Neural crest cell (in vitro differentiated cells): ENCODE measurements at regions not wholly inside any gene's neighbourhood (a gene's known extent, or its start where the extent isn't known, plus 50 kb on each side); places are given as distances from the start of the nearest gene placed in this dataset.

Source experiments
- DNase-seq: peaks from one replicate; pipeline ENCODE4 v3.0.0; 2021; ENCODE audit warnings: low read depth, mixed read lengths, low spot score
- H3K27ac Mint-ChIP-seq: one replicate; pipeline ENCODE4 v1.8.0; 2021; ENCODE audit warnings: mild to moderate bottlenecking, mixed read lengths; ENCODE audit not compliant: unreplicated experiment
- H3K27me3 Mint-ChIP-seq: 2 replicates; pipeline ENCODE4 v1.8.0; 2021; ENCODE audit warnings: low read depth, mild to moderate bottlenecking, mixed read lengths
- H3K36me3 Mint-ChIP-seq: 2 replicates; pipeline ENCODE4 v1.8.0; 2021; ENCODE audit warnings: low read depth, mild to moderate bottlenecking, mixed read lengths
- H3K4me1 Mint-ChIP-seq: 2 replicates; pipeline ENCODE4 v1.8.0; 2021; ENCODE audit warnings: mixed read lengths
- H3K4me3 Mint-ChIP-seq: one replicate; pipeline ENCODE4 v1.8.0; 2021; ENCODE audit warnings: mild to moderate bottlenecking, mixed read lengths
- H3K9me3 Mint-ChIP-seq: 2 replicates; pipeline ENCODE4 v1.8.0; 2021; ENCODE audit warnings: mixed read lengths
- CTCF ChIP-seq: fragments of 200-600 bp; sonication (generic); conservative IDR thresholded peaks from 2 replicates; pipeline ENCODE4 v1.5.0; 2021; ENCODE audit warnings: antibody characterized with exemption, mild to moderate bottlenecking

- TF ChIP-seq CTCF = no peak
- Mint-ChIP-seq H3K4me1 (peaks cover 20% of the 10 kb centered on the region), H3K27ac (no peak overlapping the region), H3K27me3 (peaks cover 2% of the 10 kb centered on the region), H3K4me3 (no peak overlapping the region), H3K36me3 (no peaks in the 10 kb centered on the region), H3K9me3 (no peaks in the 10 kb centered on the region)
- DNase-seq = no peak
Measured at GRCh38 chr12:115320967-115321366, 637.0 kb upstream of the TBX3 start.

GRCh38 chr12:115320451-115320850, 636.5 kb upstream of the TBX3 start:
- H3K27ac Mint-ChIP-seq = no peak overlapping the region
- peaks cover 20% of the 10 kb centered on the region for H3K4me1 Mint-ChIP-seq
- H3K9me3 Mint-ChIP-seq = no peaks in the 10 kb centered on the region

GRCh38 chr12:115319446-115320040, 635.6 kb upstream of the TBX3 start:
- peaks cover 20% of the 10 kb centered on the region for H3K4me1 Mint-ChIP-seq
- H3K9me3 Mint-ChIP-seq = no peaks in the 10 kb centered on the region
- H3K27me3 Mint-ChIP-seq = peaks cover 2% of the 10 kb centered on the region
- no peak for DNase-seq
- no peak overlapping the region for H3K4me3 Mint-ChIP-seq
- TF ChIP-seq CTCF = no peak
- H3K27ac Mint-ChIP-seq = no peak overlapping the region
- H3K36me3 Mint-ChIP-seq = no peaks in the 10 kb centered on the region

More at GRCh38 chr12:115320451-115320850, 636.5 kb upstream of the TBX3 start:
- peaks cover 2% of the 10 kb centered on the region for H3K27me3 Mint-ChIP-seq
- DNase-seq = no peak
- no peak for TF ChIP-seq CTCF
- no peak overlapping the region for H3K4me3 Mint-ChIP-seq
- no peaks in the 10 kb centered on the region for H3K36me3 Mint-ChIP-seq

DNA sequence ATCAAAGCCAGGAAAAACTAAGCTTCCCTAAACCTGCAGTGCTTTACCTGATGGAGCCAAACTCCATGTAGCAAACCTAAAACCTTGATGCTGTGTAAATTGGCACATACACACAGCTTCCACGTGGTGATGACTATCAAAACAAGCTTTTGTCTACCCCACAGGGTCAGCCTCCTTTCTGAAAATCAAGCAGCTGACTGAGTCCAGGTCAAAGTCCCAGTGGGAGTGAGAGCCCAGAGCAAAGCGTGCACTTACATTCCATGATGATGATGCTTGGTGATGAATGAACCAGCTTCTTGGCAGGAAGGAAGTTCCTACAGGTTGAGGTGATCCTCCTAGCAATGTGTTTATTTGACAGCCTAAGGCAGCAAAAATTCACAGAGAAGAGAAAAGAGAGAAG, 630.0 kb upstream of the TBX3 start:
- H3K36me3 Mint-ChIP-seq = no peaks in the 10 kb centered on the region
- H3K9me3 Mint-ChIP-seq = no peaks in the 10 kb centered on the region
- peaks cover 5% of the 10 kb centered on the region for H3K27me3 Mint-ChIP-seq
- DNase-seq = no peak
- no peaks in the 10 kb centered on the region for H3K4me1 Mint-ChIP-seq
- no peak overlapping the region for H3K27ac Mint-ChIP-seq
- TF ChIP-seq CTCF = no peak
- H3K4me3 Mint-ChIP-seq = no peak overlapping the region

DNA sequence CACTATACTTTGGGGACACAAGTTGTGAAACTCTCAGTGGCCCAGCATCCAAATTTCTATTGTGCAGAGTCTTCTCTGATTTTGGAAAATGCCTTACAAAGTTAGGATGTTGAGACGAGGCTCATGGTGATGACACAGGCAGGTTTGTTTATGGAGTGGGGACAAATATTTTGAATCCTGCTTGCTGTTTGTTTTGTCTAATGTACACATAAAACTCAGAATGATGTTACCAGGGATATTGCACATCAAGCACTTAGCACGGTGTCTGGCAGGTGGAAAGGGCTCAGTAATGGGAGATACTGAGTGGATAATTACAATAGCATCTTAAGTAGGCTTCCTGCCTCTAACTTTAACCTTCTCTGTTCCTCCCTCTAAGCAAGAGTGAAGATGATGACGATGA, 628.9 kb upstream of the TBX3 start:
- Mint-ChIP-seq H3K27ac (no peak overlapping the region), H3K9me3 (no peaks in the 10 kb centered on the region), H3K4me1 (no peaks in the 10 kb centered on the region), H3K36me3 (no peaks in the 10 kb centered on the region), H3K4me3 (no peak overlapping the region), H3K27me3 (peaks cover 9% of the 10 kb centered on the region)
- DNase-seq = no peak
- no peak for TF ChIP-seq CTCF

- H3K36me3 Mint-ChIP-seq = no peaks in the 10 kb centered on the region
- no peaks in the 10 kb centered on the region for H3K4me1 Mint-ChIP-seq
- no peak overlapping the region for H3K27ac Mint-ChIP-seq
- peaks cover 9% of the 10 kb centered on the region for H3K27me3 Mint-ChIP-seq
- no peak for DNase-seq
- no peak overlapping the region for H3K4me3 Mint-ChIP-seq
- no peak for TF ChIP-seq CTCF
- H3K9me3 Mint-ChIP-seq = no peaks in the 10 kb centered on the region
Measured at GRCh38 chr12:115311875-115312274, 627.9 kb upstream of the TBX3 start.
